HG03175 (cell line): ENCODE measurements at regions not wholly inside any gene's neighbourhood (a gene's known extent, or its start where the extent isn't known, plus 50 kb on each side); places are given as distances from the start of the nearest gene placed in this dataset.

Experiments used
- ATAC-seq: cut with Tn5 transposase; IDR thresholded peaks from one replicate; pipeline ENCODE4 v1.9.1; 2021; ENCODE audit warnings: mild to moderate bottlenecking, moderate library complexity; ENCODE audit not compliant: unreplicated experiment

- ATAC-seq: no peak
Measured at GRCh38 chr6:47934023-47934422, 152.2 kb downstream of the OPN5 start.

- ATAC-seq: no peak
Measured at GRCh38 chr6:47932575-47932974, 150.7 kb downstream of the OPN5 start.

GRCh38 chr6:47924001-47924400, 142.2 kb downstream of the OPN5 start:
- ATAC-seq: no peak

GRCh38 chr6:47922391-47922790, 140.6 kb downstream of the OPN5 start:
- no peak for ATAC-seq

- ATAC-seq: no peak
Measured at GRCh38 chr6:47919875-47920274, 138.0 kb downstream of the OPN5 start.

- no peak for ATAC-seq
Measured at GRCh38 chr6:47917811-47918210, 136.0 kb downstream of the OPN5 start.

- no peak for ATAC-seq
Measured at GRCh38 chr6:47917202-47917601, 135.4 kb downstream of the OPN5 start.

- ATAC-seq: no peak
Measured at GRCh38 chr6:47915017-47915416, 133.2 kb downstream of the OPN5 start.

GRCh38 chr6:47908271-47908670, 126.4 kb downstream of the OPN5 start:
- ATAC-seq: no peak

GRCh38 chr6:47905717-47906116, 123.9 kb downstream of the OPN5 start:
- ATAC-seq: no peak

GRCh38 chr6:47897247-47897646, 115.4 kb downstream of the OPN5 start:
- no peak for ATAC-seq

- no peak for ATAC-seq
Measured at GRCh38 chr6:47890326-47890875, 108.6 kb downstream of the OPN5 start.

- no peak for ATAC-seq
Measured at GRCh38 chr6:47879015-47879414, 97.2 kb downstream of the OPN5 start.
